ENCODE measurements at regions not wholly inside any gene's neighbourhood (a gene's known extent, or its start where the extent isn't known, plus 50 kb on each side); places are given as distances from the start of the nearest gene placed in this dataset.
A peak's percentile ranks its signal among the peaks of the same experiment; 100 is the strongest.

DNA sequence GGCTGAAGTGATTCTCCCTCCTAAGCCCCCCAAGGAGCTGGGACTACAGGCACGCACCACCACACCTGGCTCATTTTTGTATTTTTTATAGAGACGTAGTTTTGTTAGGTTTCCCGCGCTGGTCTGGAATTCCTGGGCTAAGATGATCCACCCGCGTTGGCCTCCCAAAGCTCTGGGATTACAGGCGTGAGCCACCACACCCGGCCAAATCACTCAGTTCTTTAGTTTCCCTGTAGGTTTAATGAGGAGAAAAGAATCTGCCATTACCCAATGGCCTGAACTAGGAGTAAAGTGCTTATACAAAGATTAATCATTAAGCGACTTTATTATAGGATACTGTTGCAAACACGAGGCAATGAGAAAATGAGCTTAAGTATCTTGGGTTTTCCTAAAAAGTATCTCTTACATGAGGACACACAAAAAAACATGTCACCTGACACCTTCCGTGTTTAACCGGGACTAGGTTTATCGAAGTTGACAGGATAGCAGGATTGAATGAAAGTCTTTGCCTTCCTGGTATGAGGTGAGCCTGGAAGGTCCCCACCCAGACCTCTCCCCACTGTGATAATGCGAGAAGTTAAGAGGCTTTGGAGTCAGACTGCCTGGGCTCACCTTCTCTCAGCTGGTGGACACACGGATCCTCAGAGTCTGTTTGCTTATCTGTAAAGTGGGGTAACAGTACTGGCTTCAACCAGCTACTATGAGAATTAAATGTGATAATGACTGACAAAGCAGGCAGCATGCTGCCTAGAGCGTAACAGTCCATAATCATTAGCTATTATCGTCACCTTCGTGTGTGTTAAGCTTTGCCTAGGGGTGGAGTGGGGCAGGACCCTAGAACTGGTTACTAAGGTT is 133.5 kb upstream of the KRAS start:
- H3K36me3 ChIP-seq (ENCODE audit: insufficient read depth, low read length): no peaks in the 10 kb centered on the region
- peak overlapping the region; percentile 96 for H3K27ac ChIP-seq (ENCODE audit: low read length)
- TF ChIP-seq SMC3 (conservative IDR thresholded peaks at IDR 0.05; ENCODE audit: poor library complexity): no peak
- no peak for TF ChIP-seq RAD21 (conservative IDR thresholded peaks at IDR 0.05)
- TF ChIP-seq, protein P1, sequence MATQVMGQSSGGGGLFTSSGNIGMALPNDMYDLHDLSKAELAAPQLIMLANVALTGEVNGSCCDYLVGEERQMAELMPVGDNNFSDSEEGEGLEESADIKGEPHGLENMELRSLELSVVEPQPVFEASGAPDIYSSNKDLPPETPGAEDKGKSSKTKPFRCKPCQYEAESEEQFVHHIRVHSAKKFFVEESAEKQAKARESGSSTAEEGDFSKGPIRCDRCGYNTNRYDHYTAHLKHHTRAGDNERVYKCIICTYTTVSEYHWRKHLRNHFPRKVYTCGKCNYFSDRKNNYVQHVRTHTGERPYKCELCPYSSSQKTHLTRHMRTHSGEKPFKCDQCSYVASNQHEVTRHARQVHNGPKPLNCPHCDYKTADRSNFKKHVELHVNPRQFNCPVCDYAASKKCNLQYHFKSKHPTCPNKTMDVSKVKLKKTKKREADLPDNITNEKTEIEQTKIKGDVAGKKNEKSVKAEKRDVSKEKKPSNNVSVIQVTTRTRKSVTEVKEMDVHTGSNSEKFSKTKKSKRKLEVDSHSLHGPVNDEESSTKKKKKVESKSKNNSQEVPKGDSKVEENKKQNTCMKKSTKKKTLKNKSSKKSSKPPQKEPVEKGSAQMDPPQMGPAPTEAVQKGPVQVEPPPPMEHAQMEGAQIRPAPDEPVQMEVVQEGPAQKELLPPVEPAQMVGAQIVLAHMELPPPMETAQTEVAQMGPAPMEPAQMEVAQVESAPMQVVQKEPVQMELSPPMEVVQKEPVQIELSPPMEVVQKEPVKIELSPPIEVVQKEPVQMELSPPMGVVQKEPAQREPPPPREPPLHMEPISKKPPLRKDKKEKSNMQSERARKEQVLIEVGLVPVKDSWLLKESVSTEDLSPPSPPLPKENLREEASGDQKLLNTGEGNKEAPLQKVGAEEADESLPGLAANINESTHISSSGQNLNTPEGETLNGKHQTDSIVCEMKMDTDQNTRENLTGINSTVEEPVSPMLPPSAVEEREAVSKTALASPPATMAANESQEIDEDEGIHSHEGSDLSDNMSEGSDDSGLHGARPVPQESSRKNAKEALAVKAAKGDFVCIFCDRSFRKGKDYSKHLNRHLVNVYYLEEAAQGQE (IDR thresholded peaks at IDR 0.05; ENCODE audit: borderline replicate concordance): no peak
- no peak for TF ChIP-seq POLR2AphosphoS5 (IDR thresholded peaks at IDR 0.05)
- no peak for TF ChIP-seq MXI1 (conservative IDR thresholded peaks at IDR 0.05; ENCODE audit: poor library complexity, severe bottlenecking)
- no peaks in the 10 kb centered on the region for H3K27me3 ChIP-seq (ENCODE audit: insufficient read depth, low read depth, low read length)
- no peaks in the 10 kb centered on the region for H4K20me1 ChIP-seq (ENCODE audit: insufficient read depth)
- H3F3A ChIP-seq (ENCODE audit: insufficient read depth, low read length, poor library complexity, severe bottlenecking): peaks cover 3% of the 10 kb centered on the region
- peak overlapping the region; percentile 97 for H3K9ac ChIP-seq (ENCODE audit: low read length)
- H3K4me3 ChIP-seq (ENCODE audit: low read length): peak overlapping the region; percentile 90
- no peaks in the 10 kb centered on the region for H3K9me3 ChIP-seq (ENCODE audit: low read length)
- peak overlapping the region; percentile 82 for H3K4me2 ChIP-seq (ENCODE audit: low read length)
- no peak overlapping the region for H2AFZ ChIP-seq (ENCODE audit: low read depth, low read length)
- H3K9me2 ChIP-seq (ENCODE audit: insufficient read depth, low read length): no peaks in the 10 kb centered on the region
- no peaks in the 10 kb centered on the region for H3K79me2 ChIP-seq (replicated peaks; ENCODE audit: insufficient read depth, low read length)

DNA sequence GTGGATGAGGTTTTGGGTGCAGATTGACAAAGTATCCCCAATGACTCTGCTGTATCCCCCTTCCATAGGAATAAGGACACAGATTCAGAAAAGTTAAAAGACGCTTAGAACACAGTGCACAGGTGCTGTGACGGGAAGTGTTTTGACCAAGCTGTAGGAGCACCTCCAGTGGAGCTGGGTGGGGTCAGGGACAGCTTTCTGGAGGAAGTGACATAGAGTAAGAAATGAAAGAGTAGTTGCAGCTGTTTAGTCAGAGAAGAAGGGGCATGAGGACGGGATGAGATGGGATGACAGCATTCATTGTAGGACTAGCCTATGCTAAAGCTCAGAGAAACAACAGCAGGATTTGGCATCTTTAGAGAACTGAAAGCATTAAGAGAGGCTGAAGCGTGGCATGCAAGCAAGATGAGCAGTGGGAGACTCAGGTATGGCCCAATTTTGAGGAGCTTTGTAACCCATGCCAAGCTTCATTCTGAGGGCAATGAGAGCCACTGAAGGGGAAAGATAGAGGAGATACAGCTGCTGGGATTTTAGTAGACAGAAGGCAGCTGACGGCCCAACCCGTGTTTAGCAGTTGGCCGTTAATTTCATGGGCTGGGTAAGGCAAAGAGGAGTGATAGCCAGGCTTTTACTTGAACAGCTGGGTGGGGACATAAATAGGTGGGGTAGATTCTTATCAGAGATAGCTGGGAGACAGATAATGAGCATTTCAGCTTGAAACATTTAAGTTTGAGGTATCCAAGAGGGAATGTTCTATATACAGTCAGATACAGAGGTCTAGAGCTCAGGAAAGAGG is 131.8 kb upstream of the KRAS start:
- Histone ChIP-seq H3K9me3 (ENCODE audit: low read length) (no peaks in the 10 kb centered on the region), H3K79me2 (replicated peaks; ENCODE audit: insufficient read depth, low read length) (no peaks in the 10 kb centered on the region), H3K4me2 (ENCODE audit: low read length) (no peak overlapping the region)

More for the DNA sequence above, 131.8 kb upstream of the KRAS start:
- Histone ChIP-seq H3K9ac (ENCODE audit: low read length) (no peak overlapping the region), H3F3A (ENCODE audit: insufficient read depth, low read length, poor library complexity, severe bottlenecking) (peaks cover 3% of the 10 kb centered on the region), H3K36me3 (ENCODE audit: insufficient read depth, low read length) (no peaks in the 10 kb centered on the region), H3K27me3 (ENCODE audit: insufficient read depth, low read depth, low read length) (no peaks in the 10 kb centered on the region), H3K27ac (ENCODE audit: low read length) (no peak overlapping the region), H3K4me3 (ENCODE audit: low read length) (no peak overlapping the region), H3K9me2 (ENCODE audit: insufficient read depth, low read length) (no peaks in the 10 kb centered on the region), H2AFZ (ENCODE audit: low read depth, low read length) (no peak overlapping the region), H4K20me1 (ENCODE audit: insufficient read depth) (no peaks in the 10 kb centered on the region)
- TF ChIP-seq TAF1 (IDR thresholded peaks at IDR 0.05; ENCODE audit: low read depth) (no peak), MXI1 (conservative IDR thresholded peaks at IDR 0.05; ENCODE audit: poor library complexity, severe bottlenecking) (no peak), EZH2 (IDR thresholded peaks at IDR 0.05; ENCODE audit: borderline replicate concordance, insufficient read depth, low read length, poor library complexity, severe bottlenecking) (no peak), RAD21 (conservative IDR thresholded peaks at IDR 0.05) (no peak), SMC3 (conservative IDR thresholded peaks at IDR 0.05; ENCODE audit: poor library complexity) (no peak)
- TF ChIP-seq, protein P2, sequence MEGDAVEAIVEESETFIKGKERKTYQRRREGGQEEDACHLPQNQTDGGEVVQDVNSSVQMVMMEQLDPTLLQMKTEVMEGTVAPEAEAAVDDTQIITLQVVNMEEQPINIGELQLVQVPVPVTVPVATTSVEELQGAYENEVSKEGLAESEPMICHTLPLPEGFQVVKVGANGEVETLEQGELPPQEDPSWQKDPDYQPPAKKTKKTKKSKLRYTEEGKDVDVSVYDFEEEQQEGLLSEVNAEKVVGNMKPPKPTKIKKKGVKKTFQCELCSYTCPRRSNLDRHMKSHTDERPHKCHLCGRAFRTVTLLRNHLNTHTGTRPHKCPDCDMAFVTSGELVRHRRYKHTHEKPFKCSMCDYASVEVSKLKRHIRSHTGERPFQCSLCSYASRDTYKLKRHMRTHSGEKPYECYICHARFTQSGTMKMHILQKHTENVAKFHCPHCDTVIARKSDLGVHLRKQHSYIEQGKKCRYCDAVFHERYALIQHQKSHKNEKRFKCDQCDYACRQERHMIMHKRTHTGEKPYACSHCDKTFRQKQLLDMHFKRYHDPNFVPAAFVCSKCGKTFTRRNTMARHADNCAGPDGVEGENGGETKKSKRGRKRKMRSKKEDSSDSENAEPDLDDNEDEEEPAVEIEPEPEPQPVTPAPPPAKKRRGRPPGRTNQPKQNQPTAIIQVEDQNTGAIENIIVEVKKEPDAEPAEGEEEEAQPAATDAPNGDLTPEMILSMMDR (IDR thresholded peaks at IDR 0.05; ENCODE audit: poor library complexity, severe bottlenecking): no peak
- TF ChIP-seq, protein P1 (IDR thresholded peaks at IDR 0.05; ENCODE audit: borderline replicate concordance): no peak

All from neural cell (in vitro differentiated cells).